ENCODE measurements at regions not wholly inside any gene's neighbourhood (a gene's known extent, or its start where the extent isn't known, plus 50 kb on each side); places are given as distances from the start of the nearest gene placed in this dataset.
A peak's percentile ranks its signal among the peaks of the same experiment; 100 is the strongest.

DNA sequence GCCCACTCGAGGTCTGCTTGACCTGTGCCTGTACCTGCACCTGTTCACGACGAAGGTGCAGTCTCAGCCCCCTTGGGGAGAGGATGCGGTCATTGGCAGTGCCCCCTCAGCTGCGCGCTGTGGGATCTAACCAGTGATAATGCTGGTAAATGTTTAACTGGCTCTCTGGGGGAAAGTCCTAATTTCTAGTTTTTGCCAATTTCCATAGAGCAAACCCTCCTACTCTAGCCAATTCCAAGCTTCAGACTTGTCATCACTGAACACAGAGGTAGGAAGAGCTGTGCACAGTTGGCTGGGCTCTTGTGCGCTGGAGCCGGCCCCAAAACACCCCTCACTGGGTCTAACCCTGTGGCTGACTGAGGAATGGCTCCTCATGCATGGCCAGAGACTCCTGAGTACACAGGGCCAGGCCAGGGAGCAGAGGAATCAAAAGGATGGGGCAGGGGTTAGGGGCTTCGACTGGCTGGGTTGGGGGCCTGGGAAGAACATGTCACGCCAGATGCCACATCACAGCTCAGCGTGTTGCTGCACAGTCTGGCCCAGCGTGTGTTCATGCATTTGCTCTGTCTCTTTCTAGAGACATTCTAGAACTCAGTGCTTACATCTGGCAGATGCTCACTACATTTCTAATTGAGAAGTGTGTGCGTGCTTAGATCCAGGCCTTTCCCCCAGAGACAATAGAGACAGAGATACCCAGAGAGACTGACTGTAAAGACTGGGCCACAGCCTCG lies 270.8 kb downstream of the BCOR start:
- 96 to 100% methylated on average over 4 to 12 of the region's 14 CpGs for WGBS, 2 experiments (ENCODE audit: insufficient coverage in 1 of 2, insufficient read length in 1 of 2)
- Histone ChIP-seq H3K9me3 (ENCODE audit: control insufficient read depth, low read length) (no peaks in the 10 kb centered on the region), H3K36me3 (ENCODE audit: control insufficient read depth, insufficient read depth, low read length) (no peaks in the 10 kb centered on the region), H3K27ac (ENCODE audit: low read depth, low read length) (no peak overlapping the region), H3K4me3 (ENCODE audit: low read length) (no peak overlapping the region), H3K9ac (ENCODE audit: extremely low read depth, low read length, poor library complexity, severe bottlenecking) (no peak overlapping the region), H3K4me1 (ENCODE audit: control insufficient read depth, insufficient read depth, low read length) (no peaks in the 10 kb centered on the region), H3K27me3 (ENCODE audit: control insufficient read depth, insufficient read depth, low read length, poor library complexity, severe bottlenecking) (peaks cover 4% of the 10 kb centered on the region)
- Mint-ChIP-seq H3K27me3 (ENCODE audit: insufficient read depth) (peaks cover 64% of the 10 kb centered on the region), H3K4me3 (no peak overlapping the region), H3K36me3 (ENCODE audit: low read depth) (no peaks in the 10 kb centered on the region), H3K4me1 (peaks cover 26% of the 10 kb centered on the region), H3K27ac (no peak overlapping the region), H3K9me3 (peaks cover 7% of the 10 kb centered on the region)
- TF ChIP-seq, protein P1, sequence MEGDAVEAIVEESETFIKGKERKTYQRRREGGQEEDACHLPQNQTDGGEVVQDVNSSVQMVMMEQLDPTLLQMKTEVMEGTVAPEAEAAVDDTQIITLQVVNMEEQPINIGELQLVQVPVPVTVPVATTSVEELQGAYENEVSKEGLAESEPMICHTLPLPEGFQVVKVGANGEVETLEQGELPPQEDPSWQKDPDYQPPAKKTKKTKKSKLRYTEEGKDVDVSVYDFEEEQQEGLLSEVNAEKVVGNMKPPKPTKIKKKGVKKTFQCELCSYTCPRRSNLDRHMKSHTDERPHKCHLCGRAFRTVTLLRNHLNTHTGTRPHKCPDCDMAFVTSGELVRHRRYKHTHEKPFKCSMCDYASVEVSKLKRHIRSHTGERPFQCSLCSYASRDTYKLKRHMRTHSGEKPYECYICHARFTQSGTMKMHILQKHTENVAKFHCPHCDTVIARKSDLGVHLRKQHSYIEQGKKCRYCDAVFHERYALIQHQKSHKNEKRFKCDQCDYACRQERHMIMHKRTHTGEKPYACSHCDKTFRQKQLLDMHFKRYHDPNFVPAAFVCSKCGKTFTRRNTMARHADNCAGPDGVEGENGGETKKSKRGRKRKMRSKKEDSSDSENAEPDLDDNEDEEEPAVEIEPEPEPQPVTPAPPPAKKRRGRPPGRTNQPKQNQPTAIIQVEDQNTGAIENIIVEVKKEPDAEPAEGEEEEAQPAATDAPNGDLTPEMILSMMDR (conservative IDR thresholded peaks at IDR 0.05) = peak; percentile 15
- no peak for DNase-seq

DNA sequence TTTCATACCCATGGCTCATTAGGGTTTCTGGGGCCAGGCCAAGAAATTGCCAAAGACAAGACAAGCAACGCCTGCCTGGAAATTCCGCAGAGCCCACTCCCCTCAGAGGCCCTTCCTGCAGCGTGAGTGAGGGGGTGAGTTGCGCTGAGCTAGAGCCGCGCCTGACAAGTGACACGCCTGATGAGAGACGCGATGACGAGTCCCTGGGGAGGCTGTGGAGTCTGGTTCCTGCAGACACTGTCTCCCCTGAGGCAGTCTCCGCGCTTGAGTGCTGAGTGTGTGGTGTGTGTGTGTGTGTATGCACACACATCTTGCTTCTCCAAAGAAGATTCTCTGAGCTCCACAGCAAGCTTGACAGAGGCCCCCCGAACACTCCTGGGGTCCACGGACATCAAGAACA lies 269.8 kb downstream of the BCOR start:
- no peak overlapping the region for H3K4me3 Mint-ChIP-seq
- no peak overlapping the region for H3K27ac Mint-ChIP-seq
- TF ChIP-seq, protein P1 (conservative IDR thresholded peaks at IDR 0.05) = no peak
- H3K27ac ChIP-seq (ENCODE audit: low read depth, low read length) = no peak overlapping the region
- no peaks in the 10 kb centered on the region for H3K36me3 ChIP-seq (ENCODE audit: control insufficient read depth, insufficient read depth, low read length)
- no peaks in the 10 kb centered on the region for H3K4me1 ChIP-seq (ENCODE audit: control insufficient read depth, insufficient read depth, low read length)
- no peaks in the 10 kb centered on the region for H3K9me3 ChIP-seq (ENCODE audit: control insufficient read depth, low read length)
- H3K36me3 Mint-ChIP-seq (ENCODE audit: low read depth) = no peaks in the 10 kb centered on the region
- H3K9ac ChIP-seq (ENCODE audit: extremely low read depth, low read length, poor library complexity, severe bottlenecking) = no peak overlapping the region
- H3K9me3 Mint-ChIP-seq = peaks cover 9% of the 10 kb centered on the region
- 80 to 90% methylated on average over 1 to 14 of the region's 14 CpGs for WGBS, 2 experiments (ENCODE audit: insufficient coverage in 1 of 2, insufficient read length in 1 of 2)
- peaks cover 29% of the 10 kb centered on the region for H3K4me1 Mint-ChIP-seq
- no peaks in the 10 kb centered on the region for H3K27me3 ChIP-seq (ENCODE audit: control insufficient read depth, insufficient read depth, low read length, poor library complexity, severe bottlenecking)
- no peak overlapping the region for H3K4me3 ChIP-seq (ENCODE audit: low read length)
- no peak for DNase-seq
- H3K27me3 Mint-ChIP-seq (ENCODE audit: insufficient read depth) = peaks cover 55% of the 10 kb centered on the region

DNA sequence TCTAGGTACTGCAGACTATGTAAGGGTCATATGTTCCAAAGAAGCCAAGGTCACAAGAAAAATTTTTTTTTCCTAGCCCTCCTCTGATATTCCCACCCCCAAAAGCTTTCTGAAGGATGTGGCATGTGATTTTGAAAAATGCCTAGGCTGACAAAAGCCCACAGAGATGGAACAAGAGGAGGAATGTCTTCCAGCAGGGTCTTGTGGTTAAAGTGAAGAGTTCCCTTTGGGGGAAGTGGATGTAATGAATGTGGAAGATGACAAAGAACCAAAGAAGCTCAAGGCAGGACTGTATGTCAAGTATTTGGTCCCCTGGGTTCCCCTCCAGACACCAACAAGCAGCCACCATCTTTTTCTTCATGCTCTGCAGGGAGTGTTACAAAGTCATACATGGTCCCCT lies 268.8 kb downstream of the BCOR start:
- H3K27me3 Mint-ChIP-seq (ENCODE audit: insufficient read depth) = peaks cover 45% of the 10 kb centered on the region
- Histone ChIP-seq H3K9ac (ENCODE audit: extremely low read depth, low read length, poor library complexity, severe bottlenecking) (no peak overlapping the region), H3K9me3 (ENCODE audit: control insufficient read depth, low read length) (no peaks in the 10 kb centered on the region), H3K27ac (ENCODE audit: low read depth, low read length) (no peak overlapping the region), H3K4me3 (ENCODE audit: low read length) (no peak overlapping the region), H3K4me1 (ENCODE audit: control insufficient read depth, insufficient read depth, low read length) (no peaks in the 10 kb centered on the region), H3K27me3 (ENCODE audit: control insufficient read depth, insufficient read depth, low read length, poor library complexity, severe bottlenecking) (no peaks in the 10 kb centered on the region), H3K36me3 (ENCODE audit: control insufficient read depth, insufficient read depth, low read length) (no peaks in the 10 kb centered on the region)
- H3K4me1 Mint-ChIP-seq = peaks cover 27% of the 10 kb centered on the region
- no peak for DNase-seq
- H3K4me3 Mint-ChIP-seq = no peak overlapping the region
- TF ChIP-seq, protein P1 (conservative IDR thresholded peaks at IDR 0.05) = no peak
- H3K36me3 Mint-ChIP-seq (ENCODE audit: low read depth) = no peaks in the 10 kb centered on the region
- no peak overlapping the region for H3K27ac Mint-ChIP-seq
- peaks cover 6% of the 10 kb centered on the region for H3K9me3 Mint-ChIP-seq

Data from endodermal cell (in vitro differentiated cells).